Type B pancreatic cell (in vitro differentiated cells): ENCODE measurements at regions not wholly inside any gene's neighbourhood (a gene's known extent, or its start where the extent isn't known, plus 50 kb on each side); places are given as distances from the start of the nearest gene placed in this dataset.

Experiments
- DNase-seq: peaks from one replicate; pipeline ENCODE4 v3.0.0; 2021; ENCODE audit warnings: mixed read lengths; ENCODE audit not compliant: unreplicated experiment; ENCODE audit errors: extremely low spot score
- H3K27ac Mint-ChIP-seq: 2 replicates; pipeline ENCODE4 v1.8.0; 2021; ENCODE audit warnings: mild to moderate bottlenecking, mixed read lengths
- H3K27me3 Mint-ChIP-seq: 2 replicates; pipeline ENCODE4 v1.8.0; 2021; ENCODE audit warnings: mixed read lengths
- H3K36me3 Mint-ChIP-seq: 2 replicates; pipeline ENCODE4 v1.8.0; 2021; ENCODE audit warnings: mixed read lengths
- H3K4me1 Mint-ChIP-seq: one replicate; pipeline ENCODE4 v1.8.0; 2021; ENCODE audit warnings: mixed read lengths; ENCODE audit not compliant: unreplicated experiment
- H3K4me3 Mint-ChIP-seq: 2 replicates; pipeline ENCODE4 v1.8.0; 2021; ENCODE audit warnings: mild to moderate bottlenecking, mixed read lengths
- H3K9me3 Mint-ChIP-seq: 2 replicates; pipeline ENCODE4 v1.8.0; 2021; ENCODE audit warnings: mixed read lengths
- CTCF ChIP-seq: fragments of 200-600 bp; sonication (generic); conservative IDR thresholded peaks from 2 replicates; pipeline ENCODE4 v1.5.0; 2021; ENCODE audit warnings: antibody characterized with exemption, mild to moderate bottlenecking

GRCh38 chr9:109904666-109905065, 124.7 kb downstream of the PALM2AKAP2 start:
- DNase-seq: no peak
- Mint-ChIP-seq H3K36me3 (no peaks in the 10 kb centered on the region), H3K4me1 (peaks cover 34% of the 10 kb centered on the region), H3K27me3 (peaks cover 3% of the 10 kb centered on the region), H3K4me3 (no peak overlapping the region), H3K27ac (no peak overlapping the region), H3K9me3 (no peaks in the 10 kb centered on the region)
- TF ChIP-seq CTCF: no peak

GRCh38 chr9:109905472-109905871, 125.5 kb downstream of the PALM2AKAP2 start:
- H3K27ac Mint-ChIP-seq: no peak overlapping the region
- TF ChIP-seq CTCF: no peak
- H3K27me3 Mint-ChIP-seq: peaks cover 3% of the 10 kb centered on the region
- DNase-seq: no peak
- H3K9me3 Mint-ChIP-seq: no peaks in the 10 kb centered on the region
- H3K36me3 Mint-ChIP-seq: no peaks in the 10 kb centered on the region
- no peak overlapping the region for H3K4me3 Mint-ChIP-seq
- peaks cover 34% of the 10 kb centered on the region for H3K4me1 Mint-ChIP-seq

GRCh38 chr9:109906766-109907382, 126.9 kb downstream of the PALM2AKAP2 start:
- TF ChIP-seq CTCF: no peak
- Mint-ChIP-seq H3K36me3 (no peaks in the 10 kb centered on the region), H3K4me3 (no peak overlapping the region), H3K9me3 (no peaks in the 10 kb centered on the region), H3K4me1 (peaks cover 34% of the 10 kb centered on the region), H3K27me3 (peaks cover 3% of the 10 kb centered on the region), H3K27ac (no peak overlapping the region)
- DNase-seq: no peak

DNA sequence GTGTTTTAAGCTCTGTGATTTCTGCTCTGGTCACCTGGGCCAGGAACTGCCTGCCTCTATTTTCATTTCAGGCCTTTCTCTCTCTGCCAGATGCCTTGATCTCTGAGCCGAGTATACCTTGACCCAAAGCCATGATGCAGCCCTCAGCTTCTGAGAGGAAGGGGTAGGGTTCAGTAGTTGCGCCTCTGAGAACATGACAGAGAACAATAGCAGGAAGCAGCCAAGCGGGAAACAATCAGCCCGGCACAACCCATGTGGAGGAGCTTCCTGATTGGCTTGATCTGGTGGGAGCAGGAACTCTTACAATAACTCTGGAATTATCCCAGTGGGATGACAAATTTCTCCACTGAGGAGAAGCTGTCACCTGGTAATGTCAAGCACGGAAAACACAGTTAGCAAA, 127.4 kb downstream of the PALM2AKAP2 start:
- no peak for DNase-seq
- H3K4me3 Mint-ChIP-seq: no peak overlapping the region
- TF ChIP-seq CTCF: no peak
- peaks cover 34% of the 10 kb centered on the region for H3K4me1 Mint-ChIP-seq
- no peaks in the 10 kb centered on the region for H3K9me3 Mint-ChIP-seq
- H3K27me3 Mint-ChIP-seq: peaks cover 3% of the 10 kb centered on the region
- H3K36me3 Mint-ChIP-seq: no peaks in the 10 kb centered on the region
- no peak overlapping the region for H3K27ac Mint-ChIP-seq

DNA sequence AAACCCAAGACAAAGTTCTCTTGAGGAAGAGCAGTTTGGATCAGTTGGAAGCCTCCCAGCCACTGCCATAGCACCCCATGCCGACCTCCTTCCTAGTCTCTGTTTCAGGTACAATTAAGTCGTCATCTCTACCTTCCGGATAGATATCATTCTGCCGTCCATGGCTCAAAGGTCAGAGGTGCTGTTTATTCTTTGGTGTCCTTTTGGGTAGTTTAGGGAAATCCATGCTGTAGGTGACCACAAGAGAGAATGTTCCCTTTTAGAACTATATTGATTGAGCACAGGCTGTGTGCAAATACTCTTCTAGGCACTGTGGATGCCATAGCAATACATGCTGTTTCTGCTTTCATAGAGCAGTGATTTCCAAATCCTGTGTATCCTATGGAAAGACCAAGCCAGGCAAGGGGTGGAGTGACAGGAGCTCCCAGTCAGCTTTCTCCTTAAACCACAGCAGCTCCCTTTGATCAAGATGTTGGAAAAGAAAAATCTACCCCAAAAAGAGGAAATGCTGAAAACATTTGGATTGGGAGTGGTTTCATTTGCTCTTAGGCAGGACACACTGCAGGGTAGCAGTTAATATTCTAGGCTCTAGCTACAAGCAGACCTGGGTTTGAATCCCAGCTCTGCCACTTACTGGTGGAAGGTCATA, 127.9 kb downstream of the PALM2AKAP2 start:
- H3K4me3 Mint-ChIP-seq: no peak overlapping the region
- no peak for TF ChIP-seq CTCF
- no peak for DNase-seq
- H3K9me3 Mint-ChIP-seq: no peaks in the 10 kb centered on the region
- no peak overlapping the region for H3K27ac Mint-ChIP-seq
- no peaks in the 10 kb centered on the region for H3K36me3 Mint-ChIP-seq
- peaks cover 3% of the 10 kb centered on the region for H3K27me3 Mint-ChIP-seq
- peaks cover 34% of the 10 kb centered on the region for H3K4me1 Mint-ChIP-seq
